T-helper 2 cell (primary cell): ENCODE measurements at regions not wholly inside any gene's neighbourhood (a gene's known extent, or its start where the extent isn't known, plus 50 kb on each side); places are given as distances from the start of the nearest gene placed in this dataset.

Experiments
- DNase-seq, 5 experiments: peaks; one replicate each; pipeline versions ENCODE4 v3.0.0 to v3.0.0-alpha.2; 2012 to 2022

DNA sequence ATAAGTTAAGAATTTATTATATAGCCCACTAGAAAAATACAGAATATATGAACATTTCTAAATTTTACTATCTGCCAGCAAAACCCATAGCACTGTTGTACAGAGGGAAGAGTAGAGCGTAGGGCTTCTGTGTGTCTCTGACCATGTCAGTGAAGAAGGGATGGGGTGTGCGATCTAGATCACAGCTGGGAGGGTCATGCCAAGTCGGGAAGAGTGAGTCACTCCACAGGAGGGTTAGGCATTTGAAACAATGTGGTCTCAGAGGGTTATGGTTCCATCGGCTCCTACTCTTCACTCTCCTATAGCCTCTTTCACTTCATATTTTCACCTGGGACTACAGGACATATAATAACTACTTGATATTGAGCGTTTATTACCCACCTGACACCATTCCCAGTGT, 185.1 kb upstream of the DDHD1 start:
- DNase-seq = no peak

DNA sequence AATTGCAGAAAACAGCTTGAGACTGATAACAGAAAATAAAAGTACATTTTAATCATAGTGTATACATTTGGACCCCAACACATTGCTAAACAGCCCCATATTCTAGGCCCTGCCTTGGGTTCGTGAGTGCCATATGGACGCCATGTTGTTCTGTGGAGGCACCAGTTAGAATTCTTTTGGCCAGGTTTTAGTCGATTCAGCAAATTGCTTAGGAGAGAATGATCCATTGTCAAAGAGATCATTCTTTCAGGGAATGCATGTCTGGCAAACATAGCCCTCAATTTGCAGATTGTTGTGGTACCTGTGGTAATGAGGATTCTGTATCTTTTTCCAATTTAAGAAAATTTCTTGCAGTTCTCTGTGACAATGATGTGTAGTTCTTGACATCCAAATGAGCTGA, 183.6 kb upstream of the DDHD1 start:
- no peak for DNase-seq

DNA sequence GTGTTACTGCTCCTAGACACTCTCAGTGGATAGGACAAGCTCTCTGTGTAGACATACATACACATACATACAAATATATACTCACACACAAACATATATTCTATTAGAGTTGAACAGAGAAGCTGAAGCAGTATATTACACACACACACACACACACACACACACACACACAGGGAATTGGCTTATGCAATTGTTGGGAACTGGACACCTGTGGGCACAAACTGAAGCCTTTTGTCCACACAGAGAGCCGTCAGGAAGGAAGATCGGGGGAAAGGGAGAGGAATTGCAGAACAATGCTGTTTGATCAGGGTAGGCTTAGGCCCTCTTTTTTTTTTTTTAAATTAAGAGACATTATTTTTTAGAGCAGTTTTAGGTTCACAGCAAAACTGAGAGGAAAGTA, 180.7 kb upstream of the DDHD1 start:
- no peak for DNase-seq

DNA sequence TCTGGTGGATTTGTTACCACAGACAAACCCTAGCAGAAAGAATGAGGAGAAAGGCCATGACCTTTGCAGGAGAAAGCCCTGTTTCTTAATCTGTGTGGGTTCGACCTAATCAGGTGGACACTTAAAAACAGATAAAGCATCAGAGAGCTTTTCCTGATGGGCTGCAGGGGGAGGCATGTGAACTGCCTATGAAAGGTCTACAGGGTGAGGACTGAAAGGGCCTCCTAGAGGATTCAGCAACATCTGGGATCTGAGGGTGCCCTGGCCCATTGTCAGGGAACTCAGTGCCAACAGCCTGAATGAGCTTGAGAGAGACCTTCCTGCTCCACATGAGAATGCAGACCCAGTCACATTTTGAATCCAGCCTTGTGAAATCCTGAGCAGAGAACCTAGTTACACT, 178.8 kb upstream of the DDHD1 start:
- no peak for DNase-seq

GRCh38 chr14:53331247-53331646, 178.1 kb upstream of the DDHD1 start:
- DNase-seq = no peak

GRCh38 chr14:53330441-53330840, 177.3 kb upstream of the DDHD1 start:
- no peak for DNase-seq

- DNase-seq = no peak
Measured at GRCh38 chr14:53328841-53329240, 175.7 kb upstream of the DDHD1 start.

DNA sequence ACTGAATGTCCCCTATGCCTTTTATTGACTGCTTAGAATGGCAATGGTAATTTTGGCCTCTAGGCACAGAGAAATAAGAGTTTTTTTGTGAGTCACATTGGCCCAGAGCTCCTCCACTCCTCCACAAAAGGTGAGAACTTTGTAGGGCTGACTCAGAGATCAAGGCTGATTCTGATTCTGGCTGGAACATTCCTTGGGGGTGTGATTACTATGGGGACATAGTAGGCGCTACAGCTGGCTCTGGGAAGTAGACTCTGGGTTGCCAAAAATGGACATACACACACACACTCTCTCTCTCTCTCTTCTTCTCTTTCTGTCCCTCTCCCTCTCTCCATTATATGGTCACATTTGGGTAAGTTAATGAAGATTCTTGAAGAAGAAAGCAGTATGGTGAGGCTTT, 174.6 kb upstream of the DDHD1 start:
- DNase-seq = no peak

DNA sequence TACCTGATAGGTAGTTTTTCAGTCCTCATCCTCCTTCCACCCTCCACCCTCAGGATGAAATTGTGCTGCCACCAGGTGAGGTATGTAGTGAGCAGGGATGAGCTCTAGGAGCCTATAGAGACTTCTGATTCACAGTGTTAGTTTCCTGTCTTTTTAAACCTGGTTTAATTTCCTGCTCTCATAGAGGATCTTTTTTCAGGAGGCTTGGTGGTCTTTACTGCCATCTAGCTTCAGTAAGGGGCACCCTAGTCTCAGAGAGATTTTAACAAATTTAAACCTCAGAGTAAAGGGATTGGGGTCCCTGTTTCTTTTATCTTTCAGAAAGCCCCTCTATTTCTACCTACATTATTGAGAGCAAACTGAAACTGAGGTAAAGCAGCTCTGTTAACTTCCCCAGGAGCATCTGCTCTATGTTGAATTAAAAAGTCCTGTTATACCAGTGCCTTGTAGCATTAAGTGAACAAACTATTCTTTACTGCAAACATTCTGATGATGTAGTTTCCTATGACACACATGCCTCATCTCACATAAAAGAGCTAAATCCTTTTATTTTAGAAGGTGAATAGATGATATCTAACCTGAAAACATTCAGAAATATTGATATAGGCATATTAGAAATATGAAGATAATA, 172.2 kb upstream of the DDHD1 start:
- no peak for DNase-seq

GRCh38 chr14:53316504-53316903, 163.4 kb upstream of the DDHD1 start:
- DNase-seq = no peak

DNA sequence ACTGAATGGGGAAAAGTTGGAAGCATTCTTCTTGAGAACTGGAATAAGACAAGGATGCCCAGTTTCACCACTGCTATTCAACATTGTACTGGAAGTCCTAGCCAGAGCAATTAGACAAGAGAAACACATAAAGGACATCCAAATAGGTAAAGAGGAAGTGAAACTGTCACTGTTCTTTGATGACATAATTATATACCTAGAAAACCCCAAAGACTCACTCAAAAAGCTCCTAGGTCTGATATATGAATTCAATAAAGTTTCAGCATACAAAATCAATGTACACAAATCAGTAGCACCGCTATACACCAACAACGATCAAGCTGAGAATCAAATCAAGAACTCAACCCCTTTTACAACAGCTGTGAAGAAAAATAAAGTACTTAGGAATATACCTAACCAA, 157.3 kb upstream of the DDHD1 start:
- DNase-seq = no peak

DNA sequence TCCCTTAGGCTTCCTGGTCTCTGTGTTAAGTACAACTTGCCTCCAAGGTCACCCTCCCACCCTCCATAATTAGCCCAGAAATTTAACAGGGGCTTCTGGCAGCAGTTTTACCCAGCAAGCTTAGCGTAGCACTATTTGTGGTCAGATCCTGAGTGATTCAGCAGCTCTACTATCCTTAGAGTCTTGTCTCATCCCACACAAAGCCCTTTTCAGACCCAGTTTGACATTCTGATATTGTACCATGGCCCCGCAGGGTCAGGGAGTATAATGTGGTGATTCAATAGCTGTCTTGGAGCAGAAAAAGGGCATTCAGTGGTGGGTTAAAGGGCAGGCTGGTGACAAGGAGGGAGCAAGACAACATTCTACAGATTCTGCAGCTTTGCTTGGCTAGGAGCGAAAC, 153.8 kb upstream of the DDHD1 start:
- DNase-seq = no peak

GRCh38 chr14:53306267-53306721, 153.2 kb upstream of the DDHD1 start:
- DNase-seq = peak in 2 of 5 experiments; percentile 8 to 56

DNA sequence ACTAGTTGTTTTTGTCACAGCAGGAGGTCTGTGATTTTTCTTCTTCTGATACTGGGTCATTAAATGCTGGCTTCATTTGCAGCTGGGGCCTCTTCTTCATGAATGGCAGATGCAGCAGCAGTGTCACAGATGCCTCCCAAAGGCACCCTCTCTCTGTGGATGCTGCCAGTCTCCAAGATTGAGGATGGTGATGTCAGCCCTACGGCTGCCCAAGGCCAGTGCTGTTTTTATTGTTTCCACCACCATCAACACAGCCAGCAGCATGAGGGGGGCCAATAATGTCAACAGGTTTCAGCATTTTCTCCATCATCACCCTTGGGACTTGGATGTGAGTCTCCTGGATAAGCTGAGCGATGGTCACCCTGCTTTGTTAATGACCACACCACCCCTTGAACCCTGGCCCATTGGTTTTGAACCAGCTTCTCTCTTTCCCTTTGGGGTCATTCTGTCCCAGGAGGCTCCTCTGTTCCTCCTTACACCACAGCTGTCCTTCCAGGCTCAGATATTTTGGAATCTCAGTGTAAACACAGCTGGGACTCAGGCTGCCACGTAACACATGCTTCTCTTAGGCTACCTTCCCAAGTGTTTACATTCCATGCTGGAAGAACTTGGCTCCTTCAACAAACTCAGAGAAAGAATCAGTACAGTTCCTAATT, 151.7 kb upstream of the DDHD1 start:
- DNase-seq = no peak

- peak in 2 of 5 experiments; percentile 3 to 57 for DNase-seq
Measured at GRCh38 chr14:53295985-53296582, 143.0 kb upstream of the DDHD1 start.

- DNase-seq = no peak
Measured at GRCh38 chr14:53295372-53295771, 142.2 kb upstream of the DDHD1 start.

DNA sequence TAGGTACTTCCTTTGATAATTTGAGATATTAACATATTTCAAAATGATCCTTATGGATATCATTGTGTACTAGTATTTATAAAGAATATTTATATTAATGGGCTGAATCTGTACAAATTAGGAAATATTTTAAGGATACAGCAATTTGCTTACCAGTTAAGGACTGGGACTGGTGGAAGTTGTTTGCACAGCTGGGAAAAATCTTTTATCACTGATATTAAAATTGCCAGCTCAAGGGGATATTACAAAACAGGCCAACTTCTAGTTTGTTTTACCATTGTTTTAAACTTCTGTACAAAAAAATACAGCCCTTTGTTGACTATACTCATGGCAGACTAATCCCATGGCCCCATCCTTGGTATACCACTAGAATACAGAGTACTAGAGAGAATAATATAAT, 133.2 kb upstream of the DDHD1 start:
- DNase-seq = no peak

- no peak for DNase-seq
Measured at GRCh38 chr14:53285821-53286220, 132.7 kb upstream of the DDHD1 start.

DNA sequence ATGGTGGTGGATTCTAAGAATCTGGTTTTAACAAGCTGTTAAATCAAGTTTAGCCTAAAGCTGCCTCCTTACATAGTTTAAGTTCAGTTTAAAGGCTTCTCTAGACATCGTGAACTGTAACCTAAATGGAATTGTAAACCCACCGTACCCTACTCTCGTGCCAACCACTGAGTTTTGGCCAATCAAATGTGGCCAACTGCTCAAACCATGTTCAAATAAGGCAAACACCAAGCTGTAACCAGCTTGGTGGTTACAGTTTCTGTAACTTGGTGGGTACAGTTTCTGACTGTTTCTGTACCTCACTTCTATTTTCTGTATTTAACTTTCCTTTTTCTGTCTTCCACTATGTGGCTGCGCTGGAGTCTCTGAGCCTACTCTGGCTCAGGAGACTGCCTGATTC, 131.9 kb upstream of the DDHD1 start:
- no peak for DNase-seq

DNA sequence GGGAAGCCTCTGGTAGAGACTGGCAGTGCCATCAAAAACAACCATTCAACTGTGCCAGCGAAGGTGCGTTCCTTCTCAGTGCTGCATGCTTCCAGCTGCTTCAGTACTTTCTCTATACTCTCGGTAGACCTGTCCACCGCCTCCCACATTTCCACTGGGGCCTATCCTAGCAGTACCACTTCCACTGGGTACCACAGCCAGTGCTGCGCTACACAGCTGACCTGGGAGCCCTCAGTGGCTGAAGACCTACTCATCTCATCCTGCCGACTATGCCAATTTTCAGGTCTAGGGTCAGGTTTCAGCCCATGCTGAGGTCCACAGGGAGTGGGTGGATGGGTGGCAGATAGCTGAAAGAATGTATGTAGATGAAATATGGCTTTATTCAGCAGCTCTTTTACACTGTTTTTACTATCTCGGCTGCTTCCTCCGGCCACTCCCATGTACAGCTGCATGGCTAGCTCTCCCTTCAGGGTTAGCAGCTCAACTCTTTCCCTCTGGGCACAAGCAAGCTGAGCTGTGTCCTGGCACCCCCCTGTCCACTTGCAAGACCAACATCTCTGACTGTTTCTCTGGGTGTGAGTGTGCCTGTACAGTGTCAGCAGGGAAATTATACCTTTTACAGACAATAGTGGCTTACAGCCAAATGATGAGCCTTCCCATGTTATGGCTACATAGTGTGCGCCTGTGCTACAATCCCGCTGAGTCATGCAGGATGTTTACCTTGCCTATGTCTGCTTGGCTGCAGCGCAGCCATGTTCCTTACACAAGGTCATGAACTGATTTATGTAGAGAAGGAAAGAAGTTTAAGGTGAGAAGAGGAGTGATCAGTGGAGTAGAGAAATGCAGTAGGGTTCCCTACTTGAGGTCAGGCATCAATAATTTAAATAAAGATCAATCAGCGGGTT, 125.7 kb upstream of the DDHD1 start:
- DNase-seq = peak in 1 of 5 experiments; percentile 51

GRCh38 chr14:53273671-53274072, 120.5 kb upstream of the DDHD1 start:
- DNase-seq = no peak

GRCh38 chr14:53265025-53265424, 111.9 kb upstream of the DDHD1 start:
- no peak for DNase-seq

DNA sequence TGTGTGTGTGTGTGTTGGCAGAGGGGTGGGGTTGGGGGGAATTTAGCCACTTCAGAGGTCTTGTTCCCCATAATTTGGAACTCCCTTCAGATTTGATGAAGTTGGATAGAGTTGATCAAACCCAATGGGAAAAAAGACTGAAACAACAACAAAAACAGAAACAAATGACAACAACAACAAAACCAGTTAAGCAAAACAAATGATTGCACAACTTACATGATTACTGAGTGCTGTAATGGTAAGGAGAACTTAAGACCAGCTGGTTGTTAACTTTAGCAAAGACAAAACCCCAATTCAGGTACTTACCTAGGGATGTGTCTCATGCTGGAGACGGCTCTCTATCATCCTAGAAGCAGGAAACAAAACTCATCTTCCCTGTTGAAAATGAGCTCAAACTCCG, 107.8 kb upstream of the DDHD1 start:
- DNase-seq = no peak
